Lung (tissue), 11 donors: ENCODE measurements at regions not wholly inside any gene's neighbourhood (a gene's known extent, or its start where the extent isn't known, plus 50 kb on each side); places are given as distances from the start of the nearest gene placed in this dataset.

Experiments used
- ATAC-seq: fragments of 200-7000 bp; cut with Tn5 transposase; one replicate; pipeline ENCODE4 v1.9.1; 2020; ENCODE audit warnings: moderate number of reproducible peaks; ENCODE audit not compliant: insufficient read depth, low FRiP score
- DNase-seq, 3 donors: peaks; one replicate each; pipeline ENCODE4 v3.0.0-alpha.2; 2013 to 2017
- H3K27ac ChIP-seq, 2 donors: one replicate each; pipeline ENCODE4 v1.5.1; 2013; ENCODE audit warnings: mild to moderate bottlenecking in 2 of 2, moderate library complexity in 2 of 2, control low read depth in 1 of 2, inconsistent platforms in 1 of 2, low read depth in 1 of 2, low read length in 1 of 2
- H3K27me3 ChIP-seq, 3 donors: one replicate each; pipeline ENCODE4 v1.5.1; 2013; ENCODE audit warnings: low read length in 2 of 3; ENCODE audit not compliant: control insufficient read depth in 3 of 3, insufficient read depth in 3 of 3
- H3K36me3 ChIP-seq, 4 donors: one replicate each; pipeline ENCODE4 v1.5.1; 2013; ENCODE audit warnings: low read length in 4 of 4, mild to moderate bottlenecking in 1 of 4, moderate library complexity in 1 of 4; ENCODE audit not compliant: control insufficient read depth in 4 of 4, insufficient read depth in 4 of 4
- H3K4me1 ChIP-seq, 5 donors: one replicate each; pipeline ENCODE4 v1.5.1; 2013; ENCODE audit warnings: low read length in 5 of 5, mild to moderate bottlenecking in 2 of 5, moderate library complexity in 1 of 5; ENCODE audit not compliant: control insufficient read depth in 5 of 5, insufficient read depth in 5 of 5
- H3K4me3 ChIP-seq: one replicate; pipeline ENCODE4 v1.5.1; 2013; ENCODE audit warnings: mild to moderate bottlenecking, control low read depth, moderate library complexity
- H3K9ac ChIP-seq, 2 donors: one replicate each; pipeline ENCODE4 v1.5.1; 2013; ENCODE audit warnings: low read length in 2 of 2, control low read depth in 1 of 2; ENCODE audit not compliant: insufficient read depth in 1 of 2
- H3K9me3 ChIP-seq, 4 donors: one replicate each; pipeline ENCODE4 v1.5.1; 2013; ENCODE audit warnings: low read length in 3 of 4, mild to moderate bottlenecking in 1 of 4, moderate library complexity in 1 of 4; ENCODE audit not compliant: control insufficient read depth in 4 of 4, insufficient read depth in 3 of 4
- WGBS, 2 donors: extraction: QIAGEN DNeasy Blood & Tissue Kit; methylation state at CpG; one replicate each; pipeline ENCODE4 v1.1.7; 2013; 5-methylcytosine and 5-hydroxymethylcytosine counted together
- TF ChIP-seq, protein P1 (sequence below): IDR thresholded peaks from 2 replicates; pipeline ENCODE4 v1.5.1; 2012; ENCODE audit warnings: mild to moderate bottlenecking; ENCODE audit errors: control extremely low read depth, extremely low read depth
- donor health status: control.
- donor health status: control.
- donor health status: Bipolar disorder and iron deficiency.
- donor health status: healthy.
- donor health status: DM: yes; HTN: yes; CAD: no.

GRCh38 chrY:8094429-8094828, 1182.9 kb upstream of the AMELY start:
- Histone ChIP-seq H3K9ac (no peak overlapping the region), H3K27ac (no peak overlapping the region), H3K4me1 (no peaks in the 10 kb centered on the region), H3K27me3 (no peaks in the 10 kb centered on the region), H3K4me3 (no peak overlapping the region), H3K36me3 (no peaks in the 10 kb centered on the region), H3K9me3 (no peaks in the 10 kb centered on the region)
- WGBS, 2 donors = 44% methylated on average over 1 of the region's 1 CpG; no CpG with 5 or more reads in 1 of the 2 donors
- TF ChIP-seq, protein P1, sequence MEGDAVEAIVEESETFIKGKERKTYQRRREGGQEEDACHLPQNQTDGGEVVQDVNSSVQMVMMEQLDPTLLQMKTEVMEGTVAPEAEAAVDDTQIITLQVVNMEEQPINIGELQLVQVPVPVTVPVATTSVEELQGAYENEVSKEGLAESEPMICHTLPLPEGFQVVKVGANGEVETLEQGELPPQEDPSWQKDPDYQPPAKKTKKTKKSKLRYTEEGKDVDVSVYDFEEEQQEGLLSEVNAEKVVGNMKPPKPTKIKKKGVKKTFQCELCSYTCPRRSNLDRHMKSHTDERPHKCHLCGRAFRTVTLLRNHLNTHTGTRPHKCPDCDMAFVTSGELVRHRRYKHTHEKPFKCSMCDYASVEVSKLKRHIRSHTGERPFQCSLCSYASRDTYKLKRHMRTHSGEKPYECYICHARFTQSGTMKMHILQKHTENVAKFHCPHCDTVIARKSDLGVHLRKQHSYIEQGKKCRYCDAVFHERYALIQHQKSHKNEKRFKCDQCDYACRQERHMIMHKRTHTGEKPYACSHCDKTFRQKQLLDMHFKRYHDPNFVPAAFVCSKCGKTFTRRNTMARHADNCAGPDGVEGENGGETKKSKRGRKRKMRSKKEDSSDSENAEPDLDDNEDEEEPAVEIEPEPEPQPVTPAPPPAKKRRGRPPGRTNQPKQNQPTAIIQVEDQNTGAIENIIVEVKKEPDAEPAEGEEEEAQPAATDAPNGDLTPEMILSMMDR = no peak
- ATAC-seq = no peak
- no peak for DNase-seq

DNA sequence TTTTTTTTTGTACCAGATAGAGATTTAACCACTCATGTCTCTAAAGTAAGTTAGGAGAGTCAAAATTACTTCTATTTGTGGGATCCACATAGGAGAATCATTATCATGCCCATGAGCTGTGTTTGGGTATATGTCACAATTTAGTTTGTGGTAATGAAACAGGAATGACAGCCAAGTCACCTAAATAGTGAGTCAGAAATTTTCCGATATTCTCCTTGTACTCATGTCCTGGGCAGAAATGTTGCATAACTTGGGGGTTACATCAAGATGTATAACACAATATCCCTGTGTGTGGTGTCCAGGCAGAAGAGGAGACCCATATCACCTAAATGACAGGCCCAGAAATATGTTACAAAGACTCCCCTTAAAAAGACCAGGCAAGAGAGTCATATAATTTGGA, 1181.4 kb upstream of the AMELY start:
- H3K4me1 ChIP-seq = no peaks in the 10 kb centered on the region
- H3K4me3 ChIP-seq = no peak overlapping the region
- no peak for DNase-seq
- TF ChIP-seq, protein P1 = no peak
- H3K9me3 ChIP-seq = no peaks in the 10 kb centered on the region
- H3K9ac ChIP-seq = no peak overlapping the region
- no peak overlapping the region for H3K27ac ChIP-seq
- ATAC-seq = no peak
- H3K36me3 ChIP-seq = no peaks in the 10 kb centered on the region
- 67% methylated on average over 1 of the region's 1 CpG; no CpG with 5 or more reads in 1 of the 2 donors for WGBS, 2 donors
- H3K27me3 ChIP-seq = no peaks in the 10 kb centered on the region

DNA sequence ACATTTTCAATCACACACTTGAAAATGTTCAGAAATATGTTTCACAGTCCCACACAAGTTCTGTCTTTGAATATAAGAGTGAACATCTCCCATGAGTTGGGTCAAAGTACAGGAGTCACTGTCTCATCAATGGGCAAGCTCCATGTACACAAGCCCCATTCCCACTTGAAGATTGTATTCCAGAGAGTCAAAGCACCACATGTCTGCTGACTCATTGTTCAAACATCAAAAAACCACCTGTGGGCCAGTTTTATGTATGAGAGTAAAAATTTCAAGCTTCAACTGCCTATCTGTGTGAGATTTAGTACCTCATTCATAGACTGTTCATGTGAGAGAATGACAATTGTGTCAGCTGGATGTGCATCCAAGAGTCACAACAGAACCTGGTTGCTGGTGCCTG, 1174.4 kb upstream of the AMELY start:
- Histone ChIP-seq H3K27ac (no peak overlapping the region), H3K36me3 (no peaks in the 10 kb centered on the region), H3K27me3 (no peaks in the 10 kb centered on the region), H3K9me3 (no peaks in the 10 kb centered on the region), H3K4me3 (no peak overlapping the region), H3K9ac (no peak overlapping the region), H3K4me1 (no peaks in the 10 kb centered on the region)
- ATAC-seq (no peak), DNase-seq (no peak)
- TF ChIP-seq, protein P1 = no peak

- Histone ChIP-seq H3K9me3 (no peaks in the 10 kb centered on the region), H3K4me1 (no peaks in the 10 kb centered on the region), H3K9ac (no peak overlapping the region), H3K27me3 (no peaks in the 10 kb centered on the region), H3K27ac (no peak overlapping the region), H3K36me3 (no peaks in the 10 kb centered on the region), H3K4me3 (no peak overlapping the region)
- 93% methylated on average over 2 of the region's 2 CpGs; no CpG with 5 or more reads in 1 of the 2 donors for WGBS, 2 donors
- no peak for DNase-seq
- ATAC-seq = no peak
- TF ChIP-seq, protein P1 = no peak
Observed at GRCh38 chrY:8084192-8084591, 1172.6 kb upstream of the AMELY start.
